GM21526 (cell line): ENCODE measurements at regions not wholly inside any gene's neighbourhood (a gene's known extent, or its start where the extent isn't known, plus 50 kb on each side); places are given as distances from the start of the nearest gene placed in this dataset.

Source experiments
- ATAC-seq: cut with Tn5 transposase; IDR thresholded peaks from one replicate; pipeline ENCODE4 v1.9.1; 2021; ENCODE audit warnings: moderate library complexity; ENCODE audit not compliant: unreplicated experiment, low FRiP score

DNA sequence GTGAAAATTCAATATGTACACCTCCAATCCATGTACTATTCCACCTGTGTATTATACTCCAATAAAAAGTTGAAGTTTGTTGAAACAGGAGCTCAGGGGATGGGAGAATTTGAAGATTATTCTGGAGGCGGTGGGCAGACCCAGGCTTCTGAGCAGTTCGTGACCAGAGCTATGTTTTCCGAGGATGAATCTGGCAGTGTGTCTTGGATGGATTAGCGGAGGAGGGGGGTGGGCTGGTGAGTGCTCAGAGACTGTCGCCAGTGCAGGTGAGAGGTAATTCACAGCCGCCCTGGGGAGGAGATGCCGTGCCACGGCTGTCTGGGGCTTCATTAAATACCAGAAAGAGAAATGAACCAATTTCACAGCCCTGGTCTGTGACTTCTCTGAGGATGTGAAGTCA is 283.0 kb upstream of the RTL1 start:
- ATAC-seq, result no peak

DNA sequence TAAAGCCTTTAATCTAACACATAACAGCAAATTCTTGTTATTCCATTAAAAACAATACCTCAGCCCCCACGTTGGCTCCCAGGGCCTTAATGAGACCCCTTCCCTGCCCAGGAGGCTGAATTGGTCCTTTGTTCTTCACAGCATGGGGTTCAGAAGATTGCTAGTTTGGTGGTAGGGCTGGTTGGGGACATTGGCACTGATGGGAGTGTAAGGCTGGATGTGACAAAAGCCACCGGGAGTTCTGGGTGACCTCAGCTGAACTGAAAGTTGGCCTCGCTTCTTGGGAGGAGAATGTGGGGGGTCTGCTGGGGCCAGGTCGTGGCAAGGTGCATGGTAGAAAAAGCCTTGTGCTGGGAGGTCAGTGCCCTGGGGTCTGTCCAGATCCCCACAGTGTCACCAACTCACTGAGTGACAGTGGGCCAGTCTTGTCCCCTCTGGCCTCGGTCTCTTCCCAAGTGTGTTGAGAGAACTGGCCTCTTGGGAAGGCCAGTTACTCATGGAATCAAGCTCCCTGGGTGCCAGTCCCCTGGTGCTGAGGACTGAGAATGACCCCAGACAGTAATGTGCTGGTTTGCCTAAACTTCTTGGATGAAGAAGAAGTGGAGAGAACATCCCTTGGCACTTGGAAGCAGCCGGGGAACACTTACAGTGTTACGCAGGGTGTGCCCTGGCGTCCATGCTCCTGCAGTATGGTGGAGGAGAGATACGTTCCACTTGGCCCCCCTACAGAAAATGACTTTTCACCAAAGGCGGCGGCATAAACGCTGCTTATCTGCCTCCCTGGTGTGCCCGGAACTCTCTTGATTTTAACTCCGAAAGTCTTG is 283.7 kb upstream of the RTL1 start:
- ATAC-seq, result no peak

DNA sequence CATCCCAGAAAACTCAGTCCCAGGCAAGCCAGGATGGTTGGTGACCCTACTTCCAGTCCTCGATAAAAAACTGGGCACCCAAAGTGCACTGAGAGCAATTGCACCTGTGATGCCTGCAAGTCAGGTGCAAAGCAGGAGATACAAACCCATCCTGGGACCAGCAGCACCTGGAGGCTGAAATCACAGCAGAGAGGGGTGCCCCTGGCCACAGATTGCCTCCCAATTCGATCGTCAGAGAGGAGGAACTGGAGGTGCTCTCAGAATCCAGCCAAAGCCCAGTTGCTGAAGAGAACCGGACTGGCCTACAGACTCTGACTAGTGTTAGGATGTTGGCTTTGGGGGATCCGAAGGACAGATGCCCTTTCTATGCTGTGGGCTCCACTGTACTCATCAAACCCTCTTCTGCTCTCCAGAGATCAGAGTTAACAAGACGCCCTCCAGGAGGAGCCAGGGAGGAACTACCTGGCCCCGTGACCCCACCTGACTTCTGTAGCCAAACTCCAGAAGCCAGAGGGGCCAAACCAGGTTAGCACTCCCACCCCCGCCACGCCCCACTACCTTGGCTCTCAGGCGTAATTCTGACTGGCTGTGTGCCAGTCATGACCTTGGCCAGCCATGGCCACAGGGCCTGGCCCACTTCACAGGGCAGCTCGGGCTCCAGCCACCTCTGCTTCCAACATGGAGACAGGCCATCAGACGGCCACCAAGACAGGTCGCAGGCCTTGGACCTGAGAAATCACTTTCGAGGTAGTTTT is 284.5 kb upstream of the RTL1 start:
- no peak for ATAC-seq

DNA sequence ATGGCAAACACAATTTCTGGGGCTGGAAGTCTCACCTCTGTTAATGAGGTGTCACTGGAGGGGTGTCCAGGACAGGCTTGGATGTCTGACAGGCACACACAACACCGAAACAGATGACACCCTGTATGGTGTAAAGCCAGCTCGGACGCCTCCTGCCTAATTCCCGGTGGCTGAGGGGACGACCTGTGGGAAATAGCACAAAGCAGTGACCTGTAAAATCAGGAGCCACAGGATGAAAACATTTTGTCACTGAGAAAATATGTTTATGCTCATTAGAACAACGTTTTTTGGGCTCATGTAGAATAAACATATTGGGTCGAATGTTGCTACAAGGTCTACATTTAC is 285.0 kb upstream of the RTL1 start:
- ATAC-seq, result no peak

DNA sequence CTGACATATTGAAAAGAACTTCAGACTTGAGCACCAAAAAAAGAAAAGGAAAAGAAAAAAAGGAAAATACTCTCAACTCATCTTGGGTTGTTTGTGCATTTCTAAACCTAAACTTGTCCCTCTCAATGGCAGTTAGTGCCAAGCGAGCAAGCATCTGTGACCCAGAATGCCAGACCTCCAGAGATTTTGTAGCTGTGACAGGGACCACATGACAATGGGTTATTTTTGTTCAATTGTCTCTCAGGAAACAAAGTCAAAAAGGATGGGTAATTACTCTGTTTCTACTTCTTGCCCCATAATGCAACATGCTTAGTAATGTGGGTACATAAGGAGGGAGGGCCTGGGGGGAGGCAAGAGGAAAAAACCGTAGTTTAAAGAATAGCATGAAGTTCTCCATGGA is 285.7 kb upstream of the RTL1 start:
- no peak for ATAC-seq

DNA sequence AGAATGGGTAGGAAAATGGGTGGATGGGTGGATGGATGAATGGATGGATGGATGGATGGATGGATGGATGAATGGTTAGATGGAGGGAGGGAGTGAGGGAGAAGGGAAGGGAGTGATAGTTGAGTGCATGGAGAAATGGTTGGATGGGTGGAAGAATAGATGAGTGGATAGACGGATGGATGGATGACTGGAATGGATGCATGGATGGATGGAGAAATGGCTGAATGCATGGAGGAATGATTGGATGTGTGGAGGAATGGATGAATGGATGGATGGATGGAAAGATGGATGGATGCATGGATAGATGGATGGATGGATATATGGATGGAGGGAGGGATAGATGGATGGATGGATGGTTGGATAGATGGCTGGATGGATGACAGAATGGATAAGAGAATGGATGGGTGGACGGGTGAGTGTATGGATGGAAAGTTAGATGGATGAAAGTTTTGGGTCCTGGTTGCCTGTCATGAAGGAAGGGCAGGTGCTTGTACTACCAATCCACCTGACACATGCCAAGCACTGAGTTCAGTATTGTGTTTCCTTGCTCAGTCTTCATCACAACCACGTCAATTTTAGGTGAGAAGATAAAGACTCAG is 286.5 kb upstream of the RTL1 start:
- no peak for ATAC-seq

DNA sequence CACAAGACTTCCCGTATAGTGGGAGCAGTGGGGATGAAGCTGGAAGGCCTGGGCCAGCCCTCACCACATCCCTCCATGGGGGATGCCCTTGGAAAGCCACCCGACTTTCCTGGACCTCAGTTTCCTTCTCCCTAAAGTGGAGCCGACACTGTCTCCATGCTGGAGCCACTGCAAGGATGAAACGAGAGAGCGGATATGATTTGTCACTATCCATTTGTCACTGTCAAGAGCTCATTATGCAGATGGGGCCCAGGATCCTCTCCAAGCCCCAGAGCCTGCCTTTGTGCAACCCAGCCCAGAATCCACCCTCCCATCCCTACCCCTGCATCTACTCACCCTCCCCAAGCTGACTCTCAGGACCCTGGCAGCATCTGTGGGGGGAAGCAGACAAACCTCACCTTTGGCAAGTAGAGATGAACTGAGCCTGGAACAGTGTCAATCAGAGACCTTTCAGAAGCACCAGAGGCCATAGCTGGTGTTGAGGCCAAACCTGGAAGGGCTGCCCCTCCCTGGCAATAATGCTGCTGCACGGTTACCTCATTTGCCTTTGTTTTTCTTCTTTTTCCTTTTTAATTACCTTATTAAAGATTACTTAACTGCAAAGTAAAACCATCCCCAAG is 287.7 kb upstream of the RTL1 start:
- no peak for ATAC-seq

DNA sequence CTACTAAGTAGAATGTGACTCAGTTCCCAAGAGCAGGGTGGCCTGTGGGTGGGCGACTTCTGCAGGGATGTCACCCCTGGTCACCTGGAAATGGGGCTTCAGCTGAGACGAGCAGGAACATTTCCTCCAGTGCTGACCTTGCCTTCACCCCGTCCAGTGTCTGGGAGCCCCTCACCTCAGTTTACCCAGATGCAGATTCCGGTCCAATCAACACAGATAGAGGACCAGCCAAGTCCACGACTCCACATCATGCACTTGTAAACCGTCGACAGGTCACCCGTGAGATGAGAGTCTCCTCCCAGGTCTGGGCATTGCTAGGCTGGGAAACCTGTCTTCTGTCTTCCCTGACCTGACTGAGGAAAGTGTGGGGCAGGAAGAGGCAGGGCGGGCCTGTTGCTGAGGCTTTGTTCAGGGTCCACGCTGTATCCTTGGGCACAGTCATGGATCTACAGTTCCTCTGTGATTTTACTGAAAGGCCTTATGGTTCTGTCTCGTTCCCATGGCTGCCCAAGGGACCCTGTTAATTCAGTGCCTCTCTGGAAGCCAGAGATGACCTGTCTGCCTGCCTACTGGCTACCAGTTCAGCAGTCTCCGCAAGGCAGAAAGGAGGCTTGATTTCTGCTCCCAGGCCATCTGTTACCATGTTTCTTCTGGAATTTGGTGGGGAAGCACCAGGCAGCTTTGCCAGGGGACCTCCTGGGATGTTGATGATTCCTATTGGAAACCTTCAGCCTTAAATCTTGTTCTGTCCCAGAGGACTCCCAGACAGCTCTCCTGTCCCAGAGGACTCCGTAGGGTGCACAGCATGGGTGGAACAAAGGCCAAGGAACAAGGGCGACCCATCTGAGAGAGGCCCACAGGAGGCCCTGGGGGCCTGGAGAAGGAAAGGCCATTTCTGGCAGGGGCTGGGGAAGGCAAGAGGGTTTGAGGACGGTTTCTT is 288.5 kb upstream of the RTL1 start:
- no peak for ATAC-seq

DNA sequence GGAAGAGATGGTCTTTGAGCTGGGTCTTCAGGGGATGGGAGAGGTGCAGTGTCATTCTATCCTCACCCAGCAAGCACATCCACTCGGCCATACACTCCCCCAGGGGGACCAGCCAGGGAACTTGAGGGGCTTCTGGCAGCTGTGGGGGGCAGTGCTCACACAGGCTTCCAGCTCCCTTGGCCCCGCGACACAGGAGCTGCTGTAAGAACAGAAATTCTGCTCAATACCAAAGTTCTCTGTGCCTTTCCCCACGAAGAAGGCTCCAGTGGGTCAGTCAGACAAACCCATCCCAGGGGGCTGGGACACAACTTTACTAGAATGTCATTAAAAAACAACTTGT is 289.1 kb upstream of the RTL1 start:
- no peak for ATAC-seq

DNA sequence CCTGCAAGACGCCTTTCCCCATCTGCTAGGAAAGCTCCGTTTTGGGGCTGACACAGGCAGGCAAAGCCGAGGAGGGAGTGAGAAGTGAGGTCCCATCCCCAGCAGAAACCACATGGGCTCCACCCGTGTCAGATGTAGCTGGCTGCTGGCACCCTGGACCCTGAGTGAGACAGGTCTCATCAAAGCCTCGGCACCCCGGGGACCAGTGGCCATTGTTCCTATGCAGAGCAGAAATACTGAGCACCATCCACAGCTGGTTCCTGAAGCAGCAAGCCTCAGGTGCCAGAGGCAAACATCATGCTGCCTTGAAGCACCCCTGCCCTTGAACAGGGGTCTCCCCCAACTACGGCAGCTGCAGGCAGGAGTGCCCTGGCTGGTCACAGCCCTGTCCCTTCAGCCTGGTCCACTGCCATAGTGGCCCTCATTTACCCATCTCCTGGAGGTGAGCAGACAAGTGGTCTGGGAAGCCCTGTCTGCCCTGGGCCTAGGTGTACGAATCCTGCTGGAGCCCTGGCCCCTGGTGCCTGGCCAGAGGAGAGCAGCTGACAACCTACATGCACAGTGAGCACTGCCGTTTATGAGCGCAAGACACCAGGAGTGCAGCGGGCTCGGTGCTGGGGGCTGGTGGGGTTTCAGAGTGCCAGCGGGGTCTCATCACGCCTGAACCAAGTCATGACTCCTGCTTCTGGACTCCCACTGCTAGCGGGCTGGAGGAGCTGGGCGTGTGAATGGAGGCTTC is 289.8 kb upstream of the RTL1 start:
- no peak for ATAC-seq

DNA sequence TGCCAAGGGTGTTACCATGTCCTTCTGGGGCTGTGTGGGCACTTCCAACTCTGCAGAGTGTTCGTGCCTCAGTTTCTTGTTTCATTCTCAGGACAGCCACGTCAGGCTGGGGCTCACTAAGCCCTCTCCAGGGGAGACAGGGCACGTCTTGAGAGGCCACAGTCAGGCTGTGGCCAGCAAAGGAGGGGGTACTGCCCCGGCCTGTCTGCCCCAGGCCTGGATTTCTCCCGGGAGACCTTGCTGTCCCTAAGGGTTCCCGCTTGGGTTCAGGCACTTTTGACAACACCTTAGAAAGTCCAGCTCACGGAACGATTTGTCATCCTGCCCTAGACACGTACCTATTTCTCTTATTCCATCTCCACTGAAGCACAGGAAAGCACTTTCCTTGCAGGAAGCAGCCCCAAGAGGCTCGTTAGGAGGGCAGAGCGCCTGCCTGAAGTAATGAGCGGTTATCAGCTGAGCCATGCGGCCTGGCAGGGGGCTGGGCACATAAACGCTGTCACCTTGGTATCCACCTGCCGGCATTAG is 290.4 kb upstream of the RTL1 start:
- no peak for ATAC-seq

DNA sequence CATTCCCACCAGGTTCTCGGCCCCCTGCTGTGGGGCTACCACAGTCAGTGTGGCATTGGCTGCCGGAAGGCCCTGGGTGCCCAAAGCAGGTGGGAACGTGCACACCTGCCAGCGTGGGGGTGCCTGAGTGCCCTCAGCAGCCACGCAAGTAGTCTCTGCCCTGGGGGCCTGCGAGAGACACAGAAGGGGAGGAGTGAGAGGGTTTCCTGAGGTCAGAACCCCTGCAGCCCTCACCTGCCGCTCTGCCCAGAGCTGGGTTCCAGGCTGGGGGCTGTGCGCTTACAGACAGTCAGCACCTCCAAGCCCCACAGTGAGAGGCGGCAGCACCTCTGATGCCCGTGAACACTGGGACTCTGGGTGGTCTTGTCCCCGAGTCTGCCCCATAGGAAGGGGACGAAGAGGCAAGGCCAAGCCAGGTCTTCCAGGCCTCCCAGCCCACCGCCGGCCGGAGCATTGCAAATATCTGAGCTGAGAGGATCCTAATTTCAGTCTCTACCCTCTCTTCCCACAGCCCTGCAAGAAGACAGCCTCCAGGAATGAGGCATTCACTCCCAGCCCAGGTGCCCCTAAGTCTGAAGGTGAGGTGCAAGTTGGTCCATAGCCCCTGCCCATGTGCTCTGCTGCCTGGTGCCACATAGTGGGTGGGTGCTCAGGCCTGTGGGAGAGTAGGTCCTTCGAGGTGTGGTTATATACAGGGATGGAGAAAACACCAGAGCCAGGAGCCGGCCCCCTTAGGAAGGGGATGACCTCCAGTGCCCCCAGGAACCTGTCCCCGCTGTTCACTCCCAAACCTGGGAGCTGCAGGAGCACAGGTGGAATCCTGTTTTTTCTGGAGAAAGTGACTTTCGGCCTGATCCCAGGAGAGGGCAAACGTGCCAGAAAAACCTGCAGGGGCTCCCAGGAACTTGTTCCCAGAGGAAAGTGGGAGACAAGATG is 291.1 kb upstream of the RTL1 start:
- no peak for ATAC-seq

DNA sequence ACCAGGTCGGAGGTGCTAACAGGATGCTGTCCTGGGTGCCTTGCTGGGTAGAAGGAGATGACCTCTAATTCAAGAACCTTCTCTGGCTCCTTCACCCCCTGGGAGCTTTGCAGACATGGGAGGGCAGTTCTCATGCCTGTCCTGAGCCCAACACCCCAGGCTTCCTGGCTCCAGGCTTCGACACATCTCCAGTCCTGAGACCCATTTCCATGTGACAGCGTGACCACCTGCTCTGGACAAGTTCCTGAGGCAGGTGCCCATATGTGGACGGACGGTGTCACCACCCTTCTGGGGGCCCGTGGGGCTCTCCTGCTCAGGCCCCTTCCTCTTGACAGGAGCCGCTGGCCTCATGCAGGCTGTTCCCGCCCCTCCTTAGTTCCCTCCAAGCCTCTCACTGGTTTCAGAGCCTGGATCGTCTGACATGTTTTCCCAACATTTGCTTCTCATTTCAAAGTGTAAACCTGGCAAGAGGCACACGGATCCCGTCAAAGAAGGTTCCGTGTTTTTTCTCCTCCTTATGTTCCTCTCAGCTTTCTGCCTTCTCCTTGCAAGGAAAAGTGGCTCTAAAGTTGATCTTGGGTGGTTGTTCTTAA is 291.9 kb upstream of the RTL1 start:
- ATAC-seq, result no peak

DNA sequence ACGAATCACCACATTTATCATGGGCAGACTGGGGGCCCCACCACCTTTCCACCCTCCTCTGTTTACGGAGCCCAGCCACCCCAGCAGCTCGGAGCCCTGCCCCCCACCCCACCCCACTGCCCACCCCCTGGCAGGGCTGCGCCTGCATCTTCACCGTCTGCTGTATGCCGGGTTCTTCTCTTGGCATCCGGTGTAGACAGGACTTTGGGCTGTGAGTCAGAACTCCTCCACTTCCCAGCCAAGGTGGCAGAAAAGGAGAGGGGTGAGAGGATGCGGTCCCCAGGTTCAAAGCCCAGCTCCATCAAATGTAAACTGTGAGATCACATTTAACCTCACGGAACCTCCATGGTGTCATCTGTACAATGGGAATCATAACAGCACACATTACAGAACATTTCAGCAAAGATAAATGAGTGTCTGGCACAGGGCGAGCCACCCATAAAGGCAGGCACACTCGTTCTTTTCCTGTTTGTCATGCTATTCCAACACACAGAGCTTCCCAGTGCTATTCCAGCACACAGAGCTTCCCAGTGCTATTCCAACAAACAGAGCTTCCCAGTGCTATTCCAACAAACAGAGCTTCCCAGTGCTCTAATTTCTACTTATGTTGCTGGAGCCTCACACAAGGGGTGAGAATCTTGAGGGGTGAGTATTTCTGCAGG is 292.7 kb upstream of the RTL1 start:
- no peak for ATAC-seq

DNA sequence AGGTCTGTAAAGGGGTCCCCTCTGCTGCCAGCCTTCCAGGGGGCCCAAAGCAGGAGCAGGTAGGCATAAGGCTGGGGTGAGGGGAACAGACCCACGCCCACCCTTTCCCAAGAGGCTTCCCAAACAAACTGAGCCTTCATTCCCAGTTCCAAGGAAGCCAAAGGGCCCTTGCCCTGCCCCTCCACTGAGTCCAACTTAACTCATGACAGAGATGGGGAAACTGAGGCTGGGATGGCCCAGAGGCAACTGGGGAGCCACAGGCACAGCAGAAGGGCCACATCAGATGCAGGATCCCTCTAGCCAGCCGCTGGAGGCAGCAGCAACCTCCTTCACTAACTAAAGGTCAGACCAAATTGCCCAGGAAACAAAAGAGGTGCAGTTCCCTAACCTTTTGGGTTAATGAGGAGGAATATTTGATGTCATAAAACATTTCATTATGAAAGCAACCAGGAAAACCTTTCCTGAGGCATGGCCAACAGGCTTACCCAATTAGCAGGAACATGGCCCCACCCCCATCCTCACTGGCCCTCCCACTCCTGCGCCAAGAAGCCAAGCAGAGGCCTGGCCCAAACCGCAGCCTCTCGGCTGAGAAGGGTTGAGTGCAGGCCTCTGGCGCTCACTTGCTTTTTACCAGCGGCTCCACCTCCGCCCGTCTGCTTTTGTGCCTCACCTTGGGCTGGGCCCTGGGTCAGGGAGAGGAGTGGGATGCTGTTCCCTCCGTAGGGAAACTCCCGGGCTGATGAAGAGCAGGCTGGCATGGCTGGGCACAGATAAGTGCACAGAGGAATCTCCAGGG is 293.5 kb upstream of the RTL1 start:
- no peak for ATAC-seq

DNA sequence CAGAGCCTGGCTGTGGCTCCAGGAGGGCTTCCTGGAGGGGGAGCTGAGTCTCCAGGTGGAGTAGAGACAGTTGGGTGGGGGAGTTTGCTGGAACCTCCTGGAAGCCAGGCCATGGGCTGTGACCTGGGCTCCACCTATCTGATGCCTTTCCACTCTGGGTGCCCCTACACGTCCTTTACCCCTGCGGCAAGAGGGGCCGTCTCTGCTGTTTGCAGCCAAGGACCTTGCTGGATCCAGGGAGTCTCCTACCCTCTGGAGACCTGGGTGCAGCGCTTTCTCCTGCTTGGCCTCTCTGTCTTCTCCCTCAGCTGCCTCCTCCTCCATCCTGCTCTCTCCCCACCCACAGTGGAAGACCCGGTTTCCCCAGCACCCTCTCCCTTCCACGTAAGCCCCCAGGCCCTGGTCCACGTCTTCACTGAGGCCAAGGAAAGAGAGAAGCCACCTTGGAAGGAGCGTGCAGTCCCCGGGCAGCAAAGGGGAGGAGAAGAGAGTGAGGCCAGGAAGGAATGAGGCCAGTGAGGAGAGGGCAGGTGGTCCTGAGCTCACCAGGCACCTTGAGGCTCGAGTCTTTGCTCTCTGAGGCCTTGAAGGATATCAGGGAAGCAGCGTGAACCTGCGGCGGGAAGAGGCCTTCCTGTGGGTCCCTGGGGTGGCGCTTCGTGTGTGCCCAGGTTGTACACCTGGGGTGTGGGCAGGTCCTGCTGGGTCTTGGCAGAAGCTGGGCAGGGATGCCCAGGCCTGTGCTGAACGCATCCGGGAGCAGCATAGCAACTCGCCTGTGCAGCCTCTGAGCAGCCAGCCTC is 294.3 kb upstream of the RTL1 start:
- no peak for ATAC-seq
